ENCODE measurements at regions not wholly inside any gene's neighbourhood (a gene's known extent, or its start where the extent isn't known, plus 50 kb on each side); places are given as distances from the start of the nearest gene placed in this dataset.

- H3K4me3 Mint-ChIP-seq = peak overlapping the region; percentile 83
- DNase-seq (ENCODE audit: low spot score) (peak; percentile 97), ATAC-seq (peak; percentile 94)
- Histone ChIP-seq H3K4me3 (peak overlapping the region; percentile 81), H4K20me1 (replicated peaks; ENCODE audit: insufficient read depth) (no peaks in the 10 kb centered on the region), H3K79me2 (replicated peaks; ENCODE audit: insufficient read depth) (no peaks in the 10 kb centered on the region), H3K4me2 (peak overlapping the region; percentile 98), H3K27ac (ENCODE audit: low read depth) (0 out of 2 replicates have a peak overlapping the region, but pooled peaks have one; percentile 70), H3K27me3 (ENCODE audit: insufficient read depth) (peaks cover 49% of the 10 kb centered on the region), H3K9me2 (ENCODE audit: insufficient read depth) (no peaks in the 10 kb centered on the region), H3K4me1 (ENCODE audit: insufficient read depth) (peaks cover 15% of the 10 kb centered on the region), H2AFZ (peak overlapping the region; percentile 97), H3F3A (replicated peaks; ENCODE audit: low read depth) (peaks cover 4% of the 10 kb centered on the region), H3K36me3 (ENCODE audit: insufficient read depth) (no peaks in the 10 kb centered on the region)
- no peak for TF ChIP-seq EZH2phosphoT487 (IDR thresholded peaks at IDR 0.05; ENCODE audit: unreplicated experiment)
- TF ChIP-seq ZNF331 (CRISPR knock-in tag; IDR thresholded peaks at IDR 0.05; ENCODE audit: low read depth) = no peak
- no peak for TF ChIP-seq ZNF114 (CRISPR knock-in tag; IDR thresholded peaks at IDR 0.05)
- TF ChIP-seq STAT1 (IDR thresholded peaks at IDR 0.05; ENCODE audit: unreplicated experiment) = no peak
- no peak for TF ChIP-seq ZNF462 (CRISPR knock-in tag; IDR thresholded peaks at IDR 0.05)
- no peak for TF ChIP-seq EZH2 (IDR thresholded peaks at IDR 0.05; ENCODE audit: low read depth, unreplicated experiment)
- TF ChIP-seq CTCF (conservative IDR thresholded peaks at IDR 0.05; ENCODE audit: low read depth in 2 of 2) = peak in 1 of 2 experiments; percentile 13; a peak in 1 of 4 replicates
- no peak for TF ChIP-seq NANOG (IDR thresholded peaks at IDR 0.05; ENCODE audit: borderline replicate concordance)
- no peak for TF ChIP-seq ETS1 (IDR thresholded peaks at IDR 0.05)
- no peak for TF ChIP-seq CREB1 (CRISPR knock-in tag; IDR thresholded peaks at IDR 0.05; ENCODE audit: low read depth)
- no peak for TF ChIP-seq JUNB (IDR thresholded peaks at IDR 0.05; ENCODE audit: unreplicated experiment)
- no peak for TF ChIP-seq REST (IDR thresholded peaks at IDR 0.05; ENCODE audit: unreplicated experiment)
- TF ChIP-seq POLR2AphosphoS5 (IDR thresholded peaks at IDR 0.05; ENCODE audit: low read depth) = peak; percentile 90
- peak overlapping the region; percentile 73; the same call in 1 of the 2 replicates for H3K27ac Mint-ChIP-seq
- H3K36me3 Mint-ChIP-seq (ENCODE audit: low read depth) = no peaks in the 10 kb centered on the region
- peaks cover 18% of the 10 kb centered on the region for H3K4me1 Mint-ChIP-seq
- peaks cover 61% of the 10 kb centered on the region for H3K27me3 Mint-ChIP-seq (ENCODE audit: insufficient read depth, low read depth, poor library complexity)
- H3K9me3 Mint-ChIP-seq = no peaks in the 10 kb centered on the region
These were observed 97.1 kb downstream of the INHBB start for GRCh38 chr2:120442923-120443571.
